Right lobe of liver (tissue), 6 donors: ENCODE measurements at regions not wholly inside any gene's neighbourhood (a gene's known extent, or its start where the extent isn't known, plus 50 kb on each side); places are given as distances from the start of the nearest gene placed in this dataset.

ENCODE experiments used
- ATAC-seq, 4 donors: fragments of 200-7000 bp; cut with Tn5 transposase; one replicate each; pipeline ENCODE4 v1.9.1; 2020; ENCODE audit warnings: mild to moderate bottlenecking in 4 of 4, moderate library complexity in 4 of 4
- DNase-seq, 3 donors: peaks; one replicate each; pipeline ENCODE4 v3.0.0-alpha.2; 2020
- H3K27ac ChIP-seq, 3 donors: fragments of 200-600 bp; one replicate each; pipeline ENCODE4 v1.8.0; 2022
- H3K27me3 ChIP-seq, 2 donors: fragments of 200-600 bp; one replicate each; pipeline ENCODE4 v1.8.0; 2022
- H3K36me3 ChIP-seq, 4 donors: fragments of 200-600 bp; sonication (generic) in 1 of 4; one replicate each; pipeline versions ENCODE4 v1.5.1 to v1.8.0; 2017 to 2022; ENCODE audit warnings: control low read depth in 1 of 4
- H3K4me1 ChIP-seq, 4 donors: fragments of 200-600 bp; sonication (generic) in 1 of 4; one replicate each; pipeline versions ENCODE4 v1.5.1 to v1.8.0; 2017 to 2022; ENCODE audit warnings: control low read depth in 1 of 4
- H3K4me3 ChIP-seq, 3 donors: fragments of 200-600 bp; one replicate each; pipeline ENCODE4 v1.8.0; 2022
- H3K9me3 ChIP-seq, 4 donors: fragments of 200-600 bp; sonication (generic) in 1 of 4; one replicate each; pipeline versions ENCODE4 v1.5.1 to v1.8.0; 2017 to 2022; ENCODE audit warnings: control low read depth in 1 of 4
- POLR2A ChIP-seq: fragments of 450-650 bp; IDR thresholded peaks from one replicate; pipeline ENCODE4 v1.6.1; 2017; ENCODE audit warnings: antibody characterized with exemption, mild to moderate bottlenecking
- WGBS: methylation state at CpG from one replicate; pipeline ENCODE4 v1.1.6; 2018; ENCODE audit warnings: low coverage, low lambda C conversion rate; ENCODE audit not compliant: insufficient coverage; ENCODE audit errors: missing lambda C conversion rate; 5-methylcytosine and 5-hydroxymethylcytosine counted together
- intact Hi-C, 2 donors: fragments of 100-400 bp; cut with DNase I; formaldehyde crosslinking; loops; one replicate each; pipeline versions ENCODE4 v1.11.2 to v1.14.1; 2022
- TF ChIP-seq, protein P1 (sequence below), 4 donors: fragments of 200-600 bp in 3 of 4; fragments of 450-650 bp in 1 of 4; IDR thresholded peaks; one replicate each; pipeline versions ENCODE4 v1.5.1 to v1.8.0; 2016 to 2022; ENCODE audit warnings: antibody characterized with exemption in 4 of 4, mild to moderate bottlenecking in 2 of 4
- donor health status: DM: no; HTN: yes; CAD: no.
- donor health status: DM: no; HTN: no; CAD: no.
- donor health status: DM: no; HTN: no; CAD: no.
- donor health status: DM: no; HTN: yes; CAD: no.
- donor health status: DM: no; HTN: yes; CAD: no.

DNA sequence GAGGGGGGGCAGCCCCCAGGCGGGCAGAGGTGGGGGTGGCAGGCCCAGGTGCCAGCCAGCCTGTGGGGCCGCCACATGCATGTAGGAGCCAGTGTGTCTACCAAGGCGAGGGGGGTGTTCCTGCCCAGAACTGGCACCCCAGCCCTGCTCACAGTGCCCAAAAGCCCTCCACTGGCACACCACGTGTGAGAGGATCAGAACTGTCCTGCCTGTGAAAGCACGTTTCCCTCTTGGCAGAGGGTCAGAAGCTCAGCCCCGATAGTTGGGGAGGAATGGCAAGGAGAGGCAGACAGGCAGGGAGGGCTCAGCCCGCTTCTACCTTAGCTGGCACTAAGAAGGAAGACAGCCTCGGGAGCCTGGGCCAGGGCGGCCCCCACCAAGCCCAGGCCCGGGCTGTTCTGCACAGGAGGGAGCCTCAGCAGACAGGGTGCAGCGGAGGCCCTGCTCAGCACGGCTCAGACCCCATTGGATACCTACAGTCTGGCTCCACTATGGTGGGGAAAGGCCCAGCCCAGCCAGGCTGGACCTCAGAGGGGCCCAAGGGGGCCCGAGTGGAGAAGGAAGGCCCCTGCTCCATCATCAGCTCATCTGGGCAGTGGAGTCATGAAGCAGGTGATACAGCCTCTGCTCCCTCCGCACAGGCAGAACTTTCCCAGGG is 84.8 kb upstream of the LINGO1 start:
- Histone ChIP-seq H3K4me1 (no peaks in the 10 kb centered on the region), H3K27ac (no peak overlapping the region), H3K36me3 (no peaks in the 10 kb centered on the region), H3K4me3 (no peak overlapping the region), H3K27me3 (no peaks in the 10 kb centered on the region), H3K9me3 (no peaks in the 10 kb centered on the region)
- intact Hi-C loops = no loop called here
- no peak for TF ChIP-seq POLR2A
- TF ChIP-seq, protein P1, sequence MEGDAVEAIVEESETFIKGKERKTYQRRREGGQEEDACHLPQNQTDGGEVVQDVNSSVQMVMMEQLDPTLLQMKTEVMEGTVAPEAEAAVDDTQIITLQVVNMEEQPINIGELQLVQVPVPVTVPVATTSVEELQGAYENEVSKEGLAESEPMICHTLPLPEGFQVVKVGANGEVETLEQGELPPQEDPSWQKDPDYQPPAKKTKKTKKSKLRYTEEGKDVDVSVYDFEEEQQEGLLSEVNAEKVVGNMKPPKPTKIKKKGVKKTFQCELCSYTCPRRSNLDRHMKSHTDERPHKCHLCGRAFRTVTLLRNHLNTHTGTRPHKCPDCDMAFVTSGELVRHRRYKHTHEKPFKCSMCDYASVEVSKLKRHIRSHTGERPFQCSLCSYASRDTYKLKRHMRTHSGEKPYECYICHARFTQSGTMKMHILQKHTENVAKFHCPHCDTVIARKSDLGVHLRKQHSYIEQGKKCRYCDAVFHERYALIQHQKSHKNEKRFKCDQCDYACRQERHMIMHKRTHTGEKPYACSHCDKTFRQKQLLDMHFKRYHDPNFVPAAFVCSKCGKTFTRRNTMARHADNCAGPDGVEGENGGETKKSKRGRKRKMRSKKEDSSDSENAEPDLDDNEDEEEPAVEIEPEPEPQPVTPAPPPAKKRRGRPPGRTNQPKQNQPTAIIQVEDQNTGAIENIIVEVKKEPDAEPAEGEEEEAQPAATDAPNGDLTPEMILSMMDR (IDR thresholded peaks at IDR 0.05) = no peak
- WGBS = 33% methylated on average over 1 of the region's 14 CpGs
- DNase-seq (no peak), ATAC-seq (no peak)

DNA sequence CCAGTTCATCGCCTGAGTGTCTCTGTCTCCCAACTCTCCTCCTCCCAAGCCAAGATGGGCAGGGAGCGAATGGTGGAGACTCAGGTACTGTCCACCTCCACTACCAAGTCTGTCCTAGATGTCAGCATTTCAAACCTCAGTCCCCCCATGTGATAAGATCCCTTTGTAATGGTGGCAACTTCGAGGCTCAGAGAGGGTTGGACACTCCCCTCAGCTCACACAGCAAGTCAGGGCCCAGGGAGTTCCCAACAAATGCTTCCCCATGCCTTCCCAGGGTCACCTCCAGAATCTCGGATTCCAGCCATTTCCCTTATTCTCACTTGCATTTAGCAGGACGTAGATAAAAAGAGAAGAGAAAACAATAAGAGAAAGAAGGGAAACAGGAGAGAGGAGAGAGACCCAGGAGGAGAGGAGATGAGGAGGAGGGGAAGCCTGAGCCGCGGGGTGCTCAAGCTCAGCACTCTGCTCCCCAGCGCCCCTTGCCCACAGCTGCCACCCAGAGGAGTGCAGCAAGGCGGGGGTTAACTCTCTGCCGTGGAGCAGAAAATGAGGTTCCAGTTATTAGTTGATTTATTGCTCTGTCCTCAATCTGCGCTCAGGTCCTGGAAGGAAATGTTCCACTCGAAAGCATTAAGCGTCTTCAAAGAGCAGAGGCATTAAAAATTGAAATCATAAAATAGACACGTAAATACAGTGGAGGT is 84.1 kb upstream of the LINGO1 start:
- H3K4me3 ChIP-seq = no peak overlapping the region
- H3K27ac ChIP-seq = no peak overlapping the region
- ATAC-seq = no peak
- H3K36me3 ChIP-seq = no peaks in the 10 kb centered on the region
- 29% methylated on average over 13 of the region's 14 CpGs for WGBS
- no peak for DNase-seq
- no peaks in the 10 kb centered on the region for H3K27me3 ChIP-seq
- intact Hi-C loops = no loop called here
- TF ChIP-seq POLR2A = no peak
- TF ChIP-seq, protein P1 (IDR thresholded peaks at IDR 0.05) = no peak
- H3K9me3 ChIP-seq = no peaks in the 10 kb centered on the region
- no peaks in the 10 kb centered on the region for H3K4me1 ChIP-seq

DNA sequence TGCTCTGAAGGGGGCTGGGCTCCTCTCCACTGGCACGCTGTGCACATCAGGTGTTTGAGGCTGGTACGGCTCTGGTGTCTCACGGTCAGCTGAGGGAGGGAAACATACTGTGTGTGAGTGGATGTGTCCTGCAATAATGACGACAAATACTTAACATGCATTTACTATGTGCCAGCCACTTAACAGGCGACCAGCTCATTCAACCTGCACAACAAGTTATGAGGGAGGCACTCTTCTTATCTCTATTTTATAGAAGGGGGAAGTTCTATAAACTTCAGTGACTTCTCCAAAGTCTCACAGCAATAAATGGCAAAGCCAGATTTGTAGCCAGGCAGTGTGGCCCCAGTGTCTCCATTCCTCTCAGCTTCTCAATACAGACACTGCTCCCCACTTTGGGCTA is 83.1 kb upstream of the LINGO1 start:
- Histone ChIP-seq H3K27ac (no peak overlapping the region), H3K36me3 (no peaks in the 10 kb centered on the region), H3K4me3 (no peak overlapping the region), H3K27me3 (no peaks in the 10 kb centered on the region), H3K4me1 (no peaks in the 10 kb centered on the region), H3K9me3 (no peaks in the 10 kb centered on the region)
- intact Hi-C loops = no loop called here
- ATAC-seq = no peak
- DNase-seq = no peak
- TF ChIP-seq, protein P1 (IDR thresholded peaks at IDR 0.05) = no peak
- no peak for TF ChIP-seq POLR2A
- no CpG with 5 or more reads among the region's 5 CpGs for WGBS

DNA sequence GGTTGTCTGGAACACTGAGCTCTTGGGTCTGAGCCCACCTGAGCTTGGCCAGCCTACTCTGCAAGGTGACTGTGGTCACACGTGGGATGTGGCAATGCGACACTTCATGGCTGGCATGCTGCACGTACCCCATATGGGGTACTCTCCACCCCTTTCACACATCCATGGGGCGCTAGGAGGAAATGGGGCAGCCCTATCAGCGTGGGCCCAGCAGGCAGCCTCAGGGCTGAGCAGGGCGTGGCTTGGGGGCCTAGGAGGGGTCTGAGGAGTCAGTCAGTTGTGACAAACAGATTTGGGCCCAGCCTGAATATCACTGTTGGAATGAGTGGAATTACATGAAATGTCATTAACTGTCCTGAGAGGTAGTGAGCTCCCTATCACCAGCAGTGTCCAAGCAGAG is 82.3 kb upstream of the LINGO1 start:
- Histone ChIP-seq H3K9me3 (no peaks in the 10 kb centered on the region), H3K4me3 (no peak overlapping the region), H3K4me1 (no peaks in the 10 kb centered on the region), H3K27me3 (no peaks in the 10 kb centered on the region), H3K27ac (no peak overlapping the region), H3K36me3 (no peaks in the 10 kb centered on the region)
- intact Hi-C loops = no loop called here
- ATAC-seq = no peak
- no peak for TF ChIP-seq POLR2A
- TF ChIP-seq, protein P1 (IDR thresholded peaks at IDR 0.05) = no peak
- DNase-seq = no peak
- WGBS = no CpG with 5 or more reads among the region's 6 CpGs
